ENCODE measurements at regions not wholly inside any gene's neighbourhood (a gene's known extent, or its start where the extent isn't known, plus 50 kb on each side); places are given as distances from the start of the nearest gene placed in this dataset.
"Not testable (repeated sequence)": the region's sequence is repeated elsewhere in the genome, so short reads cannot be mapped to it uniquely, and the experiment has no call there.

DNA sequence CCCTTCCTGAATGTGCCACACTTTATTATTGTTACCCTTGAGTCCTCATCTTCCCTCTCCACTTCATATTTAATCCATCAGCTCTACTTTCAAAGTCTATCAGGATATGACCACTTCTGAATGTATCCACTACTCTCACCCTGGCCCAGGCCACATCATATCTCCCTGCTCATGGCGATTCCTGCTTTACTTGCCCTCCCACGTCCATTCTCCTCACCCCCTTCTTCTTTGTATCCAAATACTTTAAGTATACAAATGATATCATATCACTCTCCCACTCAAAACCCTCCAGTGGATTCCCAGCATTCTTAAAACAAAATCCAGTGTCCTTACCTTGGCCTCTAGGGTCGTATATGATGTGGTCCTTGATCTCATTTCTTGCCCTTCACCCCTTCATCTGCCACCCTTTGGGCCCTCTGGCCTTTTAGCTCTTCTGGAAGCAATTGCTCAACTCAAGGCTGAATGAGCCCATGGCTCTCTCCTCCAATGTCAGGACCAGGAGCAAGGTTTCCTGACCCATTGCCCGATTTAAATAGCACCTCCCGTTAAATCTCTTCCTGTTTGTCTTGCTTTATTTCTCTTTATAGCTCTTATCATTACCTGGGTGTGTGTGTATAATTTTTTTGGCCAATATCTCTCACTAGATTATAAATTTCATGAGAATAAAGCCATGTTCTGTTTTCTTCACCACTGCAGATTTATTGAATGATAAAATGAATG lies 205.9 kb upstream of the ECI2 start:
- H3K4me1 ChIP-seq (ENCODE audit: control insufficient read depth in 1 of 2, insufficient read depth in 1 of 2, low read depth in 1 of 2, low read length in 1 of 2), result no peaks in the 10 kb centered on the region

DNA sequence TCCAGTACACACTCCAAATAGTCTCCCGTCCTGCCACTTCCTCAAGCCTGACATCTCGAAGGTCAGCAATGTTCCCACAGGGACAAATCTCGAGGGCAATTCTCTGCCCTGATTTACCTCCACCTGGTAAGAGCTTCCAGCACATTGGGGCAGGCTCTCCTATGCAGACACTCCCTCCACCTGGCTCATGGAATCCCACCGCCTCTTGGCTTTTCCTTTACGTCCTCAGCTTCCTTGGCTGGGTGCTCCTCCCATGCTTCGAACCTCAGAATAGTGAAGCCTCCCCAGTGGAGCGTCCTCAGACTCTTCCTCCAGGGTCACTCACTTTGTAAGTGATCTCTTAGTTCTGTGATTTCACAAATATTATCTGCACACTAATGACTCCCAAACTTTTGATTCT lies 205.2 kb upstream of the ECI2 start:
- Histone ChIP-seq H3K9me3 (no peaks in the 10 kb centered on the region), H3K36me3 (no peaks in the 10 kb centered on the region), H3K4me3 (ENCODE audit: low read depth in 1 of 2, low read length in 1 of 2) (no peak overlapping the region), H3K4me1 (ENCODE audit: control insufficient read depth in 1 of 2, insufficient read depth in 1 of 2, low read depth in 1 of 2, low read length in 1 of 2) (no peaks in the 10 kb centered on the region), H3K27ac (no peak overlapping the region), H3K27me3 (peaks cover 5% of the 10 kb centered on the region)
- TF ChIP-seq, protein P1, sequence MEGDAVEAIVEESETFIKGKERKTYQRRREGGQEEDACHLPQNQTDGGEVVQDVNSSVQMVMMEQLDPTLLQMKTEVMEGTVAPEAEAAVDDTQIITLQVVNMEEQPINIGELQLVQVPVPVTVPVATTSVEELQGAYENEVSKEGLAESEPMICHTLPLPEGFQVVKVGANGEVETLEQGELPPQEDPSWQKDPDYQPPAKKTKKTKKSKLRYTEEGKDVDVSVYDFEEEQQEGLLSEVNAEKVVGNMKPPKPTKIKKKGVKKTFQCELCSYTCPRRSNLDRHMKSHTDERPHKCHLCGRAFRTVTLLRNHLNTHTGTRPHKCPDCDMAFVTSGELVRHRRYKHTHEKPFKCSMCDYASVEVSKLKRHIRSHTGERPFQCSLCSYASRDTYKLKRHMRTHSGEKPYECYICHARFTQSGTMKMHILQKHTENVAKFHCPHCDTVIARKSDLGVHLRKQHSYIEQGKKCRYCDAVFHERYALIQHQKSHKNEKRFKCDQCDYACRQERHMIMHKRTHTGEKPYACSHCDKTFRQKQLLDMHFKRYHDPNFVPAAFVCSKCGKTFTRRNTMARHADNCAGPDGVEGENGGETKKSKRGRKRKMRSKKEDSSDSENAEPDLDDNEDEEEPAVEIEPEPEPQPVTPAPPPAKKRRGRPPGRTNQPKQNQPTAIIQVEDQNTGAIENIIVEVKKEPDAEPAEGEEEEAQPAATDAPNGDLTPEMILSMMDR (IDR thresholded peaks at IDR 0.05), result no peak

More for the DNA sequence above, 205.9 kb upstream of the ECI2 start:
- Histone ChIP-seq H3K4me3 (ENCODE audit: low read depth in 1 of 2, low read length in 1 of 2) (no peak overlapping the region), H3K36me3 (no peaks in the 10 kb centered on the region), H3K27me3 (no peaks in the 10 kb centered on the region), H3K27ac (no peak overlapping the region), H3K9me3 (no peaks in the 10 kb centered on the region)
- TF ChIP-seq, protein P1 (IDR thresholded peaks at IDR 0.05), result no peak

DNA sequence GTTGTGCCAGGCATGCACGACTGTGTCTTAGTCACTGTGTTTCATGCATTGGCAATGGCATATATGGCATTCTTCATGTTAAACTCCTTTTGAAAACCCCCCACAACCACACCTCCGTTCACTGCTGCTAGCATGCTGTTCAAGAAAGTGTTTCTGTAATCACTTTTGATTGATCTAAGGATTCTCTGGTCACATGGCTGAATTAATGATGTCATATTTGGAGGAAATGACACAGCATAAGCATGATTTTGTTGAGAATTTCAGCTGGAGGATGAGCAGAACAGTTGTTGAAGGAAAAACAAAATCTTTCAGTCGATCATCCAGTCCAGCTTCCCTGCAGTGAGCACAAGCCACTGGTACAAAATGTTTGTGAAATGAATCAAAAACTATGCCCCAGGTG lies 203.5 kb upstream of the ECI2 start:
- Histone ChIP-seq H3K27ac (no peak overlapping the region), H3K4me1 (ENCODE audit: control insufficient read depth in 1 of 2, insufficient read depth in 1 of 2, low read depth in 1 of 2, low read length in 1 of 2) (no peaks in the 10 kb centered on the region), H3K27me3 (peaks cover 5% of the 10 kb centered on the region), H3K36me3 (no peaks in the 10 kb centered on the region), H3K9me3 (no peaks in the 10 kb centered on the region), H3K4me3 (ENCODE audit: low read depth in 1 of 2, low read length in 1 of 2) (no peak overlapping the region)
- TF ChIP-seq, protein P1 (IDR thresholded peaks at IDR 0.05), result no peak

DNA sequence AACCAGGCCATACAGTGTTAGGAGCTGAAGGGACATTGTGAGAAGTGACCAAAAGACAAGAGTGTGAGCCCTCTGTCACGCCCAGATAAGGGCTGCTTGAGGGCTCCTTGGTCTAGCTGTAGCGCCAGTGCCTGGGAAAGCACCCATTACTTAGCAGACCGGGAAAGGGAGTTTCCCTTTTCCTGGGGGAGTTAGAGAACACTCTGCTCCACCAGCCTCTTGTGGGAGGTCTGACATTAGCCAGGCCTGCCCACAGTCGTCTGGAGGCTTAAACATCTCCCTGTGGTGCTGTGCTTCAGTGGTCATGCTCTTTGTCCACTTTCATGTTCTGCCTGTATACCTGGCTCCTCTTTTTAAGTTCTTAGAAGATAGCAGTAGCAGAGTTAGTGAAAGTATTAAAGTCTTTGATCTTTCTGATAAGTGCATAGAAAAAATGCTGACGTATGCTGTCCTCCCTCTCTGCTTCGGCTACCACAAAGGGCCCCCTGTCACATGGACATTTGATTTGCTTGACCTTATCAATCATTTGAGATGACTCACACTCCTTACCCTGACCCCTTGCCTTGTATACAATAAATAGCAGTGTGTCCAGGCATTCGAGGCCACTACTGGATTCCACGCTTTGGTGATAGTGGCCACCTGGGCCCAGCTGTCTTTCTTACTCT lies 201.5 kb upstream of the ECI2 start:
- TF ChIP-seq, protein P1 (IDR thresholded peaks at IDR 0.05), result no peak
- Histone ChIP-seq H3K4me1 (ENCODE audit: control insufficient read depth in 1 of 2, insufficient read depth in 1 of 2, low read depth in 1 of 2, low read length in 1 of 2) (no peaks in the 10 kb centered on the region), H3K9me3 (no peaks in the 10 kb centered on the region), H3K27me3 (peaks cover 5% of the 10 kb centered on the region), H3K27ac (no peak overlapping the region), H3K4me3 (ENCODE audit: low read depth in 1 of 2, low read length in 1 of 2) (no peak overlapping the region), H3K36me3 (no peaks in the 10 kb centered on the region)

DNA sequence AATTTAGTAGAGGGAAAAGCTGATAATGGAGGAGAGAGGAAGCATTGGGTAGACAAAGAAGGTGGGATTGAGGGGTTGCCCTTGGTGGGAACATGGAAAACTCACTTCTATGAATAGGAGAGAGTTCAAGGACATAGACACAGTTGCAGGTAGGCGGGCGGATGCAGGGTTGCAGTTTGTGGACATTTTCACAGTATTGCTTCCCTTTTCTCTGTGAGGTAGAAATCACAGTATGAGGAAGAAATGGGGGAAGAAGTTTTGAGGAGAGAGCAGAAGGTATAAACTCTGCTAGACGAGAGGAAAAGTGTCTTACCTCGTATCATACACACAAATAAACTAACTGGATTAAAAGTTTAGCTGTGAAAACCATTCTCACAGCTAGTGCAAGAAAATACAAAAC lies 200.7 kb upstream of the ECI2 start:
- no peak overlapping the region for H3K27ac ChIP-seq
- H3K36me3 ChIP-seq, result no peaks in the 10 kb centered on the region
- TF ChIP-seq, protein P1 (IDR thresholded peaks at IDR 0.05), result no peak
- H3K4me3 ChIP-seq (ENCODE audit: low read depth in 1 of 2, low read length in 1 of 2), result no peak overlapping the region
- H3K4me1 ChIP-seq (ENCODE audit: control insufficient read depth in 1 of 2, insufficient read depth in 1 of 2, low read depth in 1 of 2, low read length in 1 of 2), result no peaks in the 10 kb centered on the region
- no peaks in the 10 kb centered on the region for H3K9me3 ChIP-seq
- peaks cover 5% of the 10 kb centered on the region for H3K27me3 ChIP-seq

DNA sequence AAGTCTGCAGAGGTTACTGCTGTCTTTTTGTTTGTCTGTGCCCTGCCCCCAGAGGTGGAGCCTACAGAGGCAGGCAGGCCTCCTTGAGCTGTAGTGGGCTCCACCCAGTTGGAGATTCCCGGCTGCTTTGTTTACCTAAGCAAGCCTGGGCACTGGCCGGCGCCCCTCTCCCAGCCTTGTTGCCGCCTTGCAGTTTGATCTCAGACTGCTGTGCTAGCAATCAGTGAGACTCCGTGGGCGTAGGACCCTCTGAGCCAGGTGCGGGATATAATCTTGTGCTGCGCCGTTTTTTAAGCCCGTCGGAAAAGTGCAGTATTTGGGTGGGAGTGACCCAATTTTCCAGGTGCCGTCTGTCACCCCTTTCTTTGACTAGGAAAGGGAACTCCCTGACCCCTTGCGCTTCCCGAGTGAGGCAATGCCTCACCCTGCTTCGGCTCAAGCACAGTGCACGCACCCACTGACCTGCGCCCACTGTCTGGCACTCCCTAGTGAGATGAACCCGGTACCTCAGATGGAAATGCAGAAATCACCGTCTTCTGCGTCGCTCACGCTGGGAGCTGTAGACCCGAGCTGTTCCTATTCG lies 198.9 kb upstream of the ECI2 start:
- not testable (repeated sequence) for H3K27me3 ChIP-seq; H3K4me1 ChIP-seq (ENCODE audit: control insufficient read depth in 1 of 2, insufficient read depth in 1 of 2, low read depth in 1 of 2, low read length in 1 of 2); H3K36me3 ChIP-seq

More for the DNA sequence above, 198.9 kb upstream of the ECI2 start:
- not testable (repeated sequence) for H3K4me3 ChIP-seq (ENCODE audit: low read depth in 1 of 2, low read length in 1 of 2); H3K9me3 ChIP-seq; H3K27ac ChIP-seq
